Eye (tissue), 1 donor: ENCODE measurements at regions not wholly inside any gene's neighbourhood (a gene's known extent, or its start where the extent isn't known, plus 50 kb on each side); places are given as distances from the start of the nearest gene placed in this dataset.

Source experiments
- DNase-seq: peaks from one replicate; pipeline ENCODE4 v3.0.0-alpha.2; 2015

- DNase-seq = peak; percentile 61
Observed at GRCh38 chr10:44828508-44829142, 82.5 kb upstream of the TMEM72 start.

GRCh38 chr10:44829426-44829825 is 81.7 kb upstream of the TMEM72 start:
- DNase-seq = no peak

- no peak for DNase-seq
Observed at GRCh38 chr10:44830022-44830421, 81.1 kb upstream of the TMEM72 start.

- no peak for DNase-seq
Observed at GRCh38 chr10:44831581-44831980, 79.6 kb upstream of the TMEM72 start.

- DNase-seq = no peak
Observed at GRCh38 chr10:44832595-44833390, 78.3 kb upstream of the TMEM72 start.

- DNase-seq = no peak
Observed at GRCh38 chr10:44834131-44834530, 77.0 kb upstream of the TMEM72 start.

- DNase-seq = no peak
Observed at GRCh38 chr10:44835300-44835699, 75.8 kb upstream of the TMEM72 start.

- DNase-seq = no peak
Observed at GRCh38 chr10:44843484-44843883, 67.7 kb upstream of the TMEM72 start.

GRCh38 chr10:44845361-44846175 is 65.6 kb upstream of the TMEM72 start:
- DNase-seq = no peak

- DNase-seq = no peak
Observed at GRCh38 chr10:44847110-44847509, 64.0 kb upstream of the TMEM72 start.

- DNase-seq = no peak
Observed at GRCh38 chr10:44848211-44848610, 62.9 kb upstream of the TMEM72 start.

GRCh38 chr10:44849936-44850335 is 61.2 kb upstream of the TMEM72 start:
- DNase-seq = no peak

- no peak for DNase-seq
Observed at GRCh38 chr10:44850356-44850934, 60.7 kb upstream of the TMEM72 start.

- DNase-seq = no peak
Observed at GRCh38 chr10:44851413-44851812, 59.7 kb upstream of the TMEM72 start.

- no peak for DNase-seq
Observed at GRCh38 chr10:44851881-44852280, 59.3 kb upstream of the TMEM72 start.

GRCh38 chr10:44853148-44853734 is 57.9 kb upstream of the TMEM72 start:
- no peak for DNase-seq

- DNase-seq = no peak
Observed at GRCh38 chr10:44853796-44854195, 57.3 kb upstream of the TMEM72 start.

- DNase-seq = peak; percentile 68
Observed at GRCh38 chr10:44854693-44855350, 56.3 kb upstream of the TMEM72 start.

- DNase-seq = no peak
Observed at GRCh38 chr10:44856696-44857095, 54.4 kb upstream of the TMEM72 start.

- peak; percentile 91 for DNase-seq
Observed at GRCh38 chr10:44857363-44858016, 53.6 kb upstream of the TMEM72 start.

- DNase-seq = no peak
Observed at GRCh38 chr10:44858017-44858371, 53.1 kb upstream of the TMEM72 start.

GRCh38 chr10:44858988-44859387 is 52.1 kb upstream of the TMEM72 start:
- no peak for DNase-seq
